Fibroblast of lung (primary cell): ENCODE measurements at regions not wholly inside any gene's neighbourhood (a gene's known extent, or its start where the extent isn't known, plus 50 kb on each side); places are given as distances from the start of the nearest gene placed in this dataset.

Source experiments
- DNase-seq, 2 donors: peaks; one replicate each; pipeline versions ENCODE4 v3.0.0 to v3.0.0-alpha.2; 2010; ENCODE audit warnings: low read depth in 2 of 2
- H2AFZ ChIP-seq: 2 replicates; pipeline ENCODE4 v1.5.1; 2012; ENCODE audit warnings: low read length, control low read depth, inconsistent platforms
- H3K27ac ChIP-seq: 2 replicates; pipeline ENCODE4 v1.5.1; 2011; ENCODE audit warnings: low read length, control low read depth; ENCODE audit not compliant: insufficient read depth
- H3K27me3 ChIP-seq: 2 replicates; pipeline ENCODE4 v1.5.1; 2011; ENCODE audit warnings: mild to moderate bottlenecking, low read length; ENCODE audit not compliant: control insufficient read depth, insufficient read depth
- H3K36me3 ChIP-seq: 2 replicates; pipeline ENCODE4 v1.5.1; 2011; ENCODE audit warnings: low read length; ENCODE audit not compliant: control insufficient read depth, insufficient read depth
- H3K4me1 ChIP-seq: 2 replicates; pipeline ENCODE4 v1.5.1; 2011; ENCODE audit warnings: low read length; ENCODE audit not compliant: control insufficient read depth, insufficient read depth; ENCODE audit errors: extremely low read depth
- H3K4me2 ChIP-seq: 2 replicates; pipeline ENCODE4 v1.5.1; 2011; ENCODE audit warnings: low read length, control low read depth; ENCODE audit not compliant: insufficient read depth; ENCODE audit errors: extremely low read depth
- H3K4me3 ChIP-seq, 4 experiments: fragments of 200-600 bp in 1 of 4; sonication (generic) in 1 of 4; replicated peaks in 1 of 4; 2 replicates each; pipeline ENCODE4 v1.5.1; 2011 to 2016; ENCODE audit warnings: low read length in 4 of 4, low read depth in 3 of 4, mild to moderate bottlenecking in 3 of 4, control low read depth in 2 of 4, inconsistent platforms in 1 of 4, mixed read lengths in 1 of 4; ENCODE audit not compliant: insufficient read depth in 1 of 4; ENCODE audit errors: control extremely low read depth in 1 of 4
- H3K79me2 ChIP-seq: 2 replicates; pipeline ENCODE4 v1.5.1; 2012; ENCODE audit warnings: mild to moderate bottlenecking, low read length, inconsistent platforms; ENCODE audit not compliant: control insufficient read depth, insufficient read depth
- H3K9ac ChIP-seq: 2 replicates; pipeline ENCODE4 v1.5.1; 2011; ENCODE audit warnings: mild to moderate bottlenecking, low read length, control low read depth; ENCODE audit not compliant: insufficient read depth
- H3K9me3 ChIP-seq: 2 replicates; pipeline ENCODE4 v1.5.1; 2012; ENCODE audit warnings: low read depth, low read length; ENCODE audit not compliant: control insufficient read depth, insufficient read depth
- H4K20me1 ChIP-seq: 2 replicates; pipeline ENCODE4 v1.5.1; 2011; ENCODE audit warnings: low read length; ENCODE audit not compliant: control insufficient read depth, insufficient read depth; ENCODE audit errors: extremely low read depth
- EZH2 ChIP-seq: IDR thresholded peaks from 2 replicates; pipeline ENCODE4 v1.5.1; 2012; ENCODE audit warnings: low read length, control low read depth, mild to moderate bottlenecking; ENCODE audit errors: missing control alignments
- TF ChIP-seq, protein P1 (sequence below), 2 donors: IDR thresholded peaks in 1 of 2; conservative IDR thresholded peaks in 1 of 2; 1 replicate in 1 of 2; 2 replicates in 1 of 2; pipeline ENCODE4 v1.5.1; 2011 to 2012; ENCODE audit warnings: low read length in 2 of 2, control low read depth in 1 of 2, inconsistent platforms in 1 of 2, low read depth in 1 of 2, mild to moderate bottlenecking in 1 of 2

DNA sequence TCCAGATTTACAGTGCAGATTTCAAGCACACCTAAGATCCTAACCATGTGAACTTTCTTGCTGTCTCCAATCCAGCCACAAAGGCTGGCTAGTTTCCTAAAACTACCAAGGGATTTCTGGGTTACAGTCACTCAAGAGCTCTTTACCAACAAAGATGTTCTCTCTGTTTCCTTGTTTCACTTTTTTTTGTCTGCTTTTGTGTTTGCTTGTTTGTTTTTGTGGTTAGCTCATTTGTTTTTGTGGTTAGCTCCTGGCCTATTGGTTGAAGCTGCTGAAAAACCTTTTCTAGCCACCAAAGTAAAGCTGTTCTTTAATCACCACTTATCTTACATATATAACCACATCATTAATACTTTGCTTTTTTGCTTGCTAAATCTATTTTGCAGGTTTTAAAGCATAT, 642.5 kb upstream of the GALNTL6 start:
- Histone ChIP-seq H2AFZ (no peak overlapping the region), H3K9ac (no peak overlapping the region), H4K20me1 (no peaks in the 10 kb centered on the region), H3K4me3 (no peak overlapping the region), H3K27ac (no peak overlapping the region), H3K4me2 (no peak overlapping the region), H3K36me3 (no peaks in the 10 kb centered on the region), H3K9me3 (no peaks in the 10 kb centered on the region), H3K27me3 (no peaks in the 10 kb centered on the region), H3K4me1 (no peaks in the 10 kb centered on the region), H3K79me2 (no peaks in the 10 kb centered on the region)
- DNase-seq, result no peak
- no peak for TF ChIP-seq EZH2
- TF ChIP-seq, protein P1, sequence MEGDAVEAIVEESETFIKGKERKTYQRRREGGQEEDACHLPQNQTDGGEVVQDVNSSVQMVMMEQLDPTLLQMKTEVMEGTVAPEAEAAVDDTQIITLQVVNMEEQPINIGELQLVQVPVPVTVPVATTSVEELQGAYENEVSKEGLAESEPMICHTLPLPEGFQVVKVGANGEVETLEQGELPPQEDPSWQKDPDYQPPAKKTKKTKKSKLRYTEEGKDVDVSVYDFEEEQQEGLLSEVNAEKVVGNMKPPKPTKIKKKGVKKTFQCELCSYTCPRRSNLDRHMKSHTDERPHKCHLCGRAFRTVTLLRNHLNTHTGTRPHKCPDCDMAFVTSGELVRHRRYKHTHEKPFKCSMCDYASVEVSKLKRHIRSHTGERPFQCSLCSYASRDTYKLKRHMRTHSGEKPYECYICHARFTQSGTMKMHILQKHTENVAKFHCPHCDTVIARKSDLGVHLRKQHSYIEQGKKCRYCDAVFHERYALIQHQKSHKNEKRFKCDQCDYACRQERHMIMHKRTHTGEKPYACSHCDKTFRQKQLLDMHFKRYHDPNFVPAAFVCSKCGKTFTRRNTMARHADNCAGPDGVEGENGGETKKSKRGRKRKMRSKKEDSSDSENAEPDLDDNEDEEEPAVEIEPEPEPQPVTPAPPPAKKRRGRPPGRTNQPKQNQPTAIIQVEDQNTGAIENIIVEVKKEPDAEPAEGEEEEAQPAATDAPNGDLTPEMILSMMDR (conservative IDR thresholded peaks at IDR 0.05 in 1 of 2, IDR thresholded peaks at IDR 0.05 in 1 of 2; ENCODE audit: low read depth in 1 of 2, low read length in 2 of 2), result no peak

DNA sequence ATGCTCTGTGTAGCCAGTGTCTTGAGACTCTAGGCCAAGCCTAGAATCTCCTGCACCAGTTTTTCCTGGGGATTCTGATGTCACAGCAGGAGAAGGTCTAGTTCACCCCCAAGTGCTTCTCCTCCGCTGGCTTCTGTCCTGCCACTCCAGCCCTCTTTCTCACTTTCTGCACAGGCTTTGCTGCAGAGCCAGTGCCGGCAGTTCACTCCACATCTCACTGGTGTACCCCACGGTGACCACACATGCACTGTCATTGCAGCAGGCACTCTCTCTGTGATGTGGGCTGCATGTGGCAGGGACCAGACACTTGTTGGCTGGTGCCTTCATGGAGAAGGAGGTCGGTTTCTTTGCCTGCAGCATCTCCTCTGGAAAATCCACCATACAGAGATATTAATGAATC, 643.8 kb upstream of the GALNTL6 start:
- H3K79me2 ChIP-seq, result no peaks in the 10 kb centered on the region
- H3K27me3 ChIP-seq, result no peaks in the 10 kb centered on the region
- no peak overlapping the region for H3K9ac ChIP-seq
- DNase-seq, result no peak
- no peak overlapping the region for H3K4me3 ChIP-seq
- no peaks in the 10 kb centered on the region for H4K20me1 ChIP-seq
- H3K4me2 ChIP-seq, result no peak overlapping the region
- no peak overlapping the region for H3K27ac ChIP-seq
- no peak overlapping the region for H2AFZ ChIP-seq
- H3K36me3 ChIP-seq, result no peaks in the 10 kb centered on the region
- no peak for TF ChIP-seq EZH2
- TF ChIP-seq, protein P1 (conservative IDR thresholded peaks at IDR 0.05 in 1 of 2, IDR thresholded peaks at IDR 0.05 in 1 of 2; ENCODE audit: low read depth in 1 of 2, low read length in 2 of 2), result no peak
- H3K4me1 ChIP-seq, result no peaks in the 10 kb centered on the region
- H3K9me3 ChIP-seq, result no peaks in the 10 kb centered on the region

DNA sequence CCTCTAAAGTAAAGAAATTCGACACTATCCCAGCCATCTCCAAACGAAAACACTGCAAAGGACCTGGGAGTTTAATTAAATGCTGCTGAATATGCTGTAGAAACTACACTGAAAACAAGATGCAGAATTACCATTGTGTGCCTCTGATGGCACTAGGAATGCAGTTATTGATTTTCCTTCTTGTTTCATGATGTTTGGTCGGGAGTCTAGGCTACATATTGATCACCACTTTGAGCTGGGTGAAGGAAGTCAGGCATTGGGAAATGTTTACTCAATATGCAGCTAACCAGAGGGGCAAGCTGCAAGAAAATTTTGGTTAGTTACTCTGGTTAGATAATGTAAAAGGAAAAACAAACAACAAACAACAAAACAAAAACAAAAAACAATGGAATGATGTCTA, 650.7 kb upstream of the GALNTL6 start:
- no peak overlapping the region for H2AFZ ChIP-seq
- H3K4me1 ChIP-seq, result no peaks in the 10 kb centered on the region
- no peak overlapping the region for H3K4me3 ChIP-seq
- TF ChIP-seq, protein P1 (conservative IDR thresholded peaks at IDR 0.05 in 1 of 2, IDR thresholded peaks at IDR 0.05 in 1 of 2; ENCODE audit: low read depth in 1 of 2, low read length in 2 of 2), result no peak
- no peak for TF ChIP-seq EZH2
- no peak overlapping the region for H3K4me2 ChIP-seq
- H3K36me3 ChIP-seq, result no peaks in the 10 kb centered on the region
- no peaks in the 10 kb centered on the region for H3K79me2 ChIP-seq
- no peaks in the 10 kb centered on the region for H3K27me3 ChIP-seq
- no peak overlapping the region for H3K9ac ChIP-seq
- H3K9me3 ChIP-seq, result no peaks in the 10 kb centered on the region
- DNase-seq, result no peak
- H4K20me1 ChIP-seq, result no peaks in the 10 kb centered on the region
- no peak overlapping the region for H3K27ac ChIP-seq
